ENCODE measurements at regions not wholly inside any gene's neighbourhood (a gene's known extent, or its start where the extent isn't known, plus 50 kb on each side); places are given as distances from the start of the nearest gene placed in this dataset.

GRCh38 chr3:72338082-72338941 lies 509.9 kb downstream of the SHQ1 start:
- DNase-seq (ENCODE audit: low spot score), result peak; percentile 37
- ChIA-PET POLR2A (ENCODE audit: low non-redundant PET) (no interaction called here), CTCF (no interaction called here)
- no peak for TF ChIP-seq CTCF (conservative IDR thresholded peaks at IDR 0.05; ENCODE audit: low read depth)
- peak overlapping the region; percentile 91 for H3K27ac ChIP-seq

- peak overlapping the region; percentile 91 for H3K27ac ChIP-seq
- ChIA-PET CTCF (no interaction called here), POLR2A (ENCODE audit: low non-redundant PET) (no interaction called here)
- DNase-seq (ENCODE audit: low spot score), result no peak
- no peak for TF ChIP-seq CTCF (conservative IDR thresholded peaks at IDR 0.05; ENCODE audit: low read depth)
These were observed 510.8 kb downstream of the SHQ1 start for GRCh38 chr3:72337480-72337855.

GRCh38 chr3:72336821-72337479 lies 511.3 kb downstream of the SHQ1 start:
- POLR2A ChIA-PET (ENCODE audit: low non-redundant PET), result no interaction called here
- CTCF ChIA-PET, result no interaction called here
- TF ChIP-seq CTCF (conservative IDR thresholded peaks at IDR 0.05; ENCODE audit: low read depth), result no peak
- peak overlapping the region; percentile 91 for H3K27ac ChIP-seq
- peak; percentile 68 for DNase-seq (ENCODE audit: low spot score)

- TF ChIP-seq CTCF (conservative IDR thresholded peaks at IDR 0.05; ENCODE audit: low read depth), result no peak
- DNase-seq (ENCODE audit: low spot score), result no peak
- ChIA-PET CTCF (no interaction called here), POLR2A (ENCODE audit: low non-redundant PET) (no interaction called here)
- peak overlapping the region; percentile 91 for H3K27ac ChIP-seq
These were observed 512.1 kb downstream of the SHQ1 start for GRCh38 chr3:72336114-72336651.

- H3K27ac ChIP-seq, result peak overlapping the region; percentile 91
These were observed 512.7 kb downstream of the SHQ1 start for GRCh38 chr3:72335458-72336095.

More at GRCh38 chr3:72335458-72336095, 512.7 kb downstream of the SHQ1 start:
- no peak for DNase-seq (ENCODE audit: low spot score)
- TF ChIP-seq CTCF (conservative IDR thresholded peaks at IDR 0.05; ENCODE audit: low read depth), result no peak
- CTCF ChIA-PET, result no interaction called here
- POLR2A ChIA-PET (ENCODE audit: low non-redundant PET), result no interaction called here
